HepG2 (cell line): ENCODE measurements at regions not wholly inside any gene's neighbourhood (a gene's known extent, or its start where the extent isn't known, plus 50 kb on each side); places are given as distances from the start of the nearest gene placed in this dataset.

ENCODE experiments used
- ATAC-seq: fragments of 200-7000 bp; cut with Tn5 transposase; 3 replicates; pipeline ENCODE4 v1.9.1; 2020; ENCODE audit warnings: mild to moderate bottlenecking, moderate library complexity
- BruUV-seq: library from RNA; stranded (reverse); fragments of 400-500 nt; replicated peaks from 2 replicates; lab custom pipeline; 2021; lab: Mats Ljungman, UMichigan
- CTCF ChIA-PET: fragments of 300-600 bp; formaldehyde crosslinking; extraction: SDS; loops from one replicate; lab custom pipeline; 2021; ENCODE audit warnings: low total read pairs, inconsistent platforms, low intra/inter-chr PET ratio; lab: Yijun Ruan, JAX
- POLR2A ChIA-PET: fragments of 350-600 bp; sonication (Branson Sonifier 250); formaldehyde crosslinking; loops from one replicate; lab custom pipeline; 2020; ENCODE audit warnings: antibody characterized with exemption, inconsistent platforms; lab: Yijun Ruan, JAX
- DNase-seq: peaks from one replicate; pipeline ENCODE4 v3.0.0-alpha.2; 2015; ENCODE audit warnings: low spot score
- FAIRE-seq: peaks from 3 replicates; lab custom pipeline; 2011; peaks lifted over from hg19 to GRCh38; lab: Jason Lieb, UNC
- H2AFZ ChIP-seq: one replicate; pipeline ENCODE4 v1.6.1; 2011; ENCODE audit warnings: low read length, inconsistent platforms
- H3K27ac ChIP-seq: fragments of 300-600 bp; 3 replicates; pipeline ENCODE4 v1.8.0; 2011; ENCODE audit warnings: mixed run types, mild to moderate bottlenecking, mixed read lengths, low read length, inconsistent platforms; ENCODE audit not compliant: insufficient read depth; ENCODE audit errors: extremely low read length
- H3K27me3 ChIP-seq, 2 experiments: fragments of 200-600 bp in 1 of 2; 2 replicates in 1 of 2; 3 replicates in 1 of 2; pipeline versions ENCODE4 v1.6.0 to v1.8.0; 2011; ENCODE audit warnings: low read length in 2 of 2, mild to moderate bottlenecking in 2 of 2, moderate library complexity in 2 of 2, inconsistent platforms in 1 of 2; ENCODE audit not compliant: insufficient read depth in 2 of 2, control insufficient read depth in 1 of 2
- H3K36me3 ChIP-seq, 2 experiments: fragments of 200-600 bp in 1 of 2; replicated peaks in 1 of 2; 2 replicates in 1 of 2; 3 replicates in 1 of 2; pipeline versions ENCODE4 v1.5.1 to v1.8.0; 2011; ENCODE audit warnings: low read length in 2 of 2, inconsistent platforms in 1 of 2; ENCODE audit not compliant: insufficient read depth in 2 of 2, control insufficient read depth in 1 of 2
- H3K4me1 ChIP-seq: 2 replicates; pipeline ENCODE4 v1.5.1; 2012; ENCODE audit warnings: low read length, inconsistent platforms; ENCODE audit not compliant: insufficient read depth
- H3K4me2 ChIP-seq: 2 replicates; pipeline ENCODE4 v1.6.0; 2011; ENCODE audit warnings: low read depth, low read length, inconsistent platforms
- H3K4me3 ChIP-seq, 3 experiments: fragments of 200-600 bp in 1 of 3; sonication (generic), shearing (Covaris generic) in 1 of 3; replicated peaks in 1 of 3; 2 replicates each; pipeline ENCODE4 v1.5.1; 2011 to 2016; ENCODE audit warnings: low read length in 3 of 3, inconsistent platforms in 2 of 3, low read depth in 2 of 3, mild to moderate bottlenecking in 2 of 3, control low read depth in 1 of 3, mixed read lengths in 1 of 3; ENCODE audit not compliant: insufficient read depth in 1 of 3
- H3K79me2 ChIP-seq: one replicate; pipeline ENCODE4 v1.6.1; 2011; ENCODE audit warnings: low read length, inconsistent platforms; ENCODE audit not compliant: insufficient read depth
- H3K9ac ChIP-seq: 2 replicates; pipeline ENCODE4 v1.6.0; 2011; ENCODE audit warnings: mild to moderate bottlenecking, low read depth, low read length, inconsistent platforms; ENCODE audit not compliant: insufficient read depth
- H3K9me3 ChIP-seq: 2 replicates; pipeline ENCODE4 v1.5.1; 2012; ENCODE audit warnings: mild to moderate bottlenecking, low read length
- H4K20me1 ChIP-seq: 2 replicates; pipeline ENCODE4 v1.6.0; 2011; ENCODE audit warnings: inconsistent platforms, mild to moderate bottlenecking, low read length, moderate library complexity; ENCODE audit not compliant: insufficient read depth
- LCORL ChIP-seq, 2 experiments: fragments of 450-650 bp in 1 of 2; sonication (generic) in 1 of 2; formaldehyde crosslinking in 1 of 2; IDR thresholded peaks; 2 replicates each; pipeline versions ENCODE4 v1.5.0 to v1.6.1; 2017 to 2020; ENCODE audit warnings: antibody characterized with exemption in 1 of 2, missing genetic modification reagents in 1 of 2
- MXI1 ChIP-seq: IDR thresholded peaks from 3 replicates; pipeline ENCODE4 v1.6.1; 2012; ENCODE audit warnings: low read depth, low read length, inconsistent platforms, borderline replicate concordance
- NRL ChIP-seq: sonication (generic); formaldehyde crosslinking; IDR thresholded peaks from 2 replicates; pipeline ENCODE4 v1.5.0; 2020; ENCODE audit warnings: missing genetic modification reagents, mild to moderate bottlenecking, moderate library complexity, borderline replicate concordance
- ZNF326 ChIP-seq: sonication (generic); formaldehyde crosslinking; IDR thresholded peaks from 2 replicates; pipeline ENCODE4 v1.4.0; 2020; ENCODE audit warnings: missing genetic modification reagents, borderline replicate concordance
- ZNF605 ChIP-seq: sonication (generic); formaldehyde crosslinking; IDR thresholded peaks from 2 replicates; pipeline ENCODE4 v1.8.0; 2022; ENCODE audit warnings: mild to moderate bottlenecking, missing genetic modification reagents
- WGBS: methylation state at CpG from one replicate; pipeline ENCODE4 v1.1.6; 2017; ENCODE audit warnings: low lambda C conversion rate; 5-methylcytosine and 5-hydroxymethylcytosine counted together
- in situ Hi-C: cut with HindIII; loops from 2 replicates; pipeline ENCODE4 v1.10.0; 2017; ENCODE audit warnings: low pct_unique_long_range_greater_than_20kb; ENCODE audit not compliant: extremely low pct_ligation_motif_present
- intact Hi-C: fragments of 100-400 bp; cut with micrococcal nuclease; formaldehyde crosslinking; loops from one replicate; pipeline ENCODE4 v1.10.0; 2022; ENCODE audit not compliant: unreplicated experiment
- TF ChIP-seq, protein P1 (sequence below): sonication (generic); formaldehyde crosslinking; IDR thresholded peaks from 2 replicates; pipeline ENCODE4 v1.8.1; 2023; ENCODE audit warnings: mild to moderate bottlenecking, missing genetic modification reagents
- TF ChIP-seq, protein P2 (sequence below): sonication (generic); formaldehyde crosslinking; conservative IDR thresholded peaks from 2 replicates; pipeline ENCODE4 v1.5.0; 2020; ENCODE audit warnings: missing genetic modification reagents

DNA sequence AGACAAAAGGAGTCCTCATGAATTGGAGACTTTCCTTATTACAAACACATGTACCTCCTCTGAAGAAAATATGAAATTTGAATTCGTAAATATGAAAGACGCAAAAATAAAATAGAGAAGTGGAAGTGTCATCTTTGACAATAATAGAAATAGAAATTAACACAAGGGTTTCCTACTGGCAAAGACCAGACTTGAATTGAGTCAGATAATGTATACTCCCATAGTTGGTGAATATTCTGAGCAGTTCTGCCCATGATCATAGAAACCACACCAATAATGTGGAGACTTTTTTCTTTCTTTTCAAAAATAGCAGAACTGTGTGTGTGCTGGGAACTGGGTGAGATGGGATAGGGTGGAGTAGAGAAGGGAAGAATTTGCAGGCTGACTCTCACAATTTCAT is 277.7 kb upstream of the TET2 start (continued):
- TF ChIP-seq, protein P1, sequence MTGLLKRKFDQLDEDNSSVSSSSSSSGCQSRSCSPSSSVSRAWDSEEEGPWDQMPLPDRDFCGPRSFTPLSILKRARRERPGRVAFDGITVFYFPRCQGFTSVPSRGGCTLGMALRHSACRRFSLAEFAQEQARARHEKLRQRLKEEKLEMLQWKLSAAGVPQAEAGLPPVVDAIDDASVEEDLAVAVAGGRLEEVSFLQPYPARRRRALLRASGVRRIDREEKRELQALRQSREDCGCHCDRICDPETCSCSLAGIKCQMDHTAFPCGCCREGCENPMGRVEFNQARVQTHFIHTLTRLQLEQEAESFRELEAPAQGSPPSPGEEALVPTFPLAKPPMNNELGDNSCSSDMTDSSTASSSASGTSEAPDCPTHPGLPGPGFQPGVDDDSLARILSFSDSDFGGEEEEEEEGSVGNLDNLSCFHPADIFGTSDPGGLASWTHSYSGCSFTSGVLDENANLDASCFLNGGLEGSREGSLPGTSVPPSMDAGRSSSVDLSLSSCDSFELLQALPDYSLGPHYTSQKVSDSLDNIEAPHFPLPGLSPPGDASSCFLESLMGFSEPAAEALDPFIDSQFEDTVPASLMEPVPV, result no peak

DNA sequence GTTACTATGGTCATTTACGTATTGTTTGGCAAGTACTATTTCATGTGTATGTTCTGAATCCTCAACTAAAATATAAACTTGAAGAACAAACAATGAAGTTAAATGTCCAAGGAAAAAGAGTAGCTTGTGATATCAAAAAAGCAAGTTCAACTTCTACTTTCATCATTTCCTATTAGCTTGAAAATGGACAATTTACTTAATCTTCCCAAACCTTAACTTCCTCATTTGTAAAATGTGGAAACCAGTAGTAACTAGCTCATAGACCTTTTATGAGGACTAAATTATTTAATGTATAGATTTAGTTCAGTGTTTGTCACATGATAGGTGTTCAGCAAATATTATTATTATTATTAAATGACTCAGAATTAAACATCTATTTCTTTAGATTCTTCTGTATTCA is 276.8 kb upstream of the TET2 start:
- Histone ChIP-seq H3K36me3 (no peaks in the 10 kb centered on the region), H3K4me1 (no peaks in the 10 kb centered on the region), H3K4me2 (no peak overlapping the region), H3K4me3 (no peak overlapping the region), H3K9ac (no peak overlapping the region), H2AFZ (no peak overlapping the region), H3K9me3 (no peaks in the 10 kb centered on the region), H3K27ac (no peak overlapping the region), H4K20me1 (no peaks in the 10 kb centered on the region), H3K27me3 (no peaks in the 10 kb centered on the region), H3K79me2 (no peaks in the 10 kb centered on the region)
- ATAC-seq (no peak), DNase-seq (no peak), FAIRE-seq (no peak)
- POLR2A ChIA-PET, result no interaction called here
- 6% methylated on average over 1 of the region's 1 CpG for WGBS
- in situ Hi-C loops (no loop called here), intact Hi-C loops (no loop called here)
- TF ChIP-seq ZNF326 (CRISPR knock-in tag), result no peak
- TF ChIP-seq, protein P2, sequence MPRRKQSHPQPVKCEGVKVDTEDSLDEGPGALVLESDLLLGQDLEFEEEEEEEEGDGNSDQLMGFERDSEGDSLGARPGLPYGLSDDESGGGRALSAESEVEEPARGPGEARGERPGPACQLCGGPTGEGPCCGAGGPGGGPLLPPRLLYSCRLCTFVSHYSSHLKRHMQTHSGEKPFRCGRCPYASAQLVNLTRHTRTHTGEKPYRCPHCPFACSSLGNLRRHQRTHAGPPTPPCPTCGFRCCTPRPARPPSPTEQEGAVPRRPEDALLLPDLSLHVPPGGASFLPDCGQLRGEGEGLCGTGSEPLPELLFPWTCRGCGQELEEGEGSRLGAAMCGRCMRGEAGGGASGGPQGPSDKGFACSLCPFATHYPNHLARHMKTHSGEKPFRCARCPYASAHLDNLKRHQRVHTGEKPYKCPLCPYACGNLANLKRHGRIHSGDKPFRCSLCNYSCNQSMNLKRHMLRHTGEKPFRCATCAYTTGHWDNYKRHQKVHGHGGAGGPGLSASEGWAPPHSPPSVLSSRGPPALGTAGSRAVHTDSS, result no peak
- no peak for TF ChIP-seq ZNF605
- TF ChIP-seq NRL (CRISPR knock-in tag), result no peak
- no peak for TF ChIP-seq LCORL (IDR thresholded peaks at IDR 0.05)
- no peak for TF ChIP-seq LCORL (CRISPR knock-in tag; IDR thresholded peaks at IDR 0.05)
- no peak for TF ChIP-seq MXI1
- CTCF ChIA-PET, result no interaction called here
- BruUV-seq, result no TSS peak
